GM19043 (cell line): ENCODE measurements at regions not wholly inside any gene's neighbourhood (a gene's known extent, or its start where the extent isn't known, plus 50 kb on each side); places are given as distances from the start of the nearest gene placed in this dataset.

Experiments used
- ATAC-seq: cut with Tn5 transposase; IDR thresholded peaks from one replicate; pipeline ENCODE4 v1.9.1; 2021; ENCODE audit warnings: low read depth; ENCODE audit not compliant: unreplicated experiment

GRCh38 chr15:66848116-66848515 lies 146.1 kb downstream of the SMAD6 start:
- ATAC-seq = no peak

GRCh38 chr15:66848686-66849392 lies 146.8 kb downstream of the SMAD6 start:
- ATAC-seq = no peak

GRCh38 chr15:66849393-66849745 lies 147.3 kb downstream of the SMAD6 start:
- no peak for ATAC-seq

- no peak for ATAC-seq
Measured at GRCh38 chr15:66849746-66850077, 147.7 kb downstream of the SMAD6 start.

GRCh38 chr15:66850078-66850991 lies 148.3 kb downstream of the SMAD6 start:
- ATAC-seq = no peak

- no peak for ATAC-seq
Measured at GRCh38 chr15:66850996-66851310, 148.9 kb downstream of the SMAD6 start.

GRCh38 chr15:66851311-66852063 lies 149.5 kb downstream of the SMAD6 start:
- ATAC-seq = no peak

- ATAC-seq = no peak
Measured at GRCh38 chr15:66852064-66852905, 150.2 kb downstream of the SMAD6 start.

GRCh38 chr15:66854012-66854965 lies 152.3 kb downstream of the SMAD6 start:
- no peak for ATAC-seq

- ATAC-seq = no peak
Measured at GRCh38 chr15:66855041-66855440, 153.0 kb downstream of the SMAD6 start.

GRCh38 chr15:66857694-66858093 lies 155.7 kb downstream of the SMAD6 start:
- ATAC-seq = no peak

- no peak for ATAC-seq
Measured at GRCh38 chr15:66858423-66859207, 156.6 kb downstream of the SMAD6 start.

- no peak for ATAC-seq
Measured at GRCh38 chr15:66859688-66860253, 157.7 kb downstream of the SMAD6 start.

- ATAC-seq = no peak
Measured at GRCh38 chr15:66860844-66861243, 158.8 kb downstream of the SMAD6 start.

GRCh38 chr15:66862111-66862939 lies 160.3 kb downstream of the SMAD6 start:
- no peak for ATAC-seq

- no peak for ATAC-seq
Measured at GRCh38 chr15:66862940-66863335, 160.9 kb downstream of the SMAD6 start.

GRCh38 chr15:66863390-66864085 lies 161.5 kb downstream of the SMAD6 start:
- ATAC-seq = no peak
